HG02759 (cell line): ENCODE measurements at regions not wholly inside any gene's neighbourhood (a gene's known extent, or its start where the extent isn't known, plus 50 kb on each side); places are given as distances from the start of the nearest gene placed in this dataset.
A peak's percentile ranks its signal among the peaks of the same experiment; 100 is the strongest.
"Not testable (repeated sequence)": the region's sequence is repeated elsewhere in the genome, so short reads cannot be mapped to it uniquely, and the experiment has no call there.

Source experiments
- ATAC-seq: cut with Tn5 transposase; IDR thresholded peaks from one replicate; pipeline ENCODE4 v1.9.1; 2021; ENCODE audit warnings: mild to moderate bottlenecking, moderate library complexity; ENCODE audit not compliant: unreplicated experiment

- not testable (repeated sequence) for ATAC-seq
Observed at GRCh38 chr2:166744117-166744516, 144.2 kb upstream of the XIRP2 start.

GRCh38 chr2:166743482-166743881 is 144.8 kb upstream of the XIRP2 start:
- ATAC-seq = not testable (repeated sequence)

GRCh38 chr2:166727095-166727494 is 161.2 kb upstream of the XIRP2 start:
- peak; percentile 99 for ATAC-seq

- peak; percentile 12 for ATAC-seq
Observed at GRCh38 chr2:166725927-166726924, 162.1 kb upstream of the XIRP2 start.

GRCh38 chr2:166716968-166717367 is 171.3 kb upstream of the XIRP2 start:
- ATAC-seq = no peak

- ATAC-seq = no peak
Observed at GRCh38 chr2:166700079-166700478, 188.2 kb upstream of the XIRP2 start.

GRCh38 chr2:166695154-166695553 is 193.1 kb upstream of the XIRP2 start:
- no peak for ATAC-seq

- ATAC-seq = not testable (repeated sequence)
Observed at GRCh38 chr2:166686057-166686456, 192.0 kb upstream of the SCN7A start.

GRCh38 chr2:166677996-166678395 is 183.9 kb upstream of the SCN7A start:
- ATAC-seq = no peak

- ATAC-seq = no peak
Observed at GRCh38 chr2:166676716-166677115, 182.7 kb upstream of the SCN7A start.

GRCh38 chr2:166675553-166675952 is 181.5 kb upstream of the SCN7A start:
- no peak for ATAC-seq

GRCh38 chr2:166673986-166674385 is 179.9 kb upstream of the SCN7A start:
- ATAC-seq = no peak

- no peak for ATAC-seq
Observed at GRCh38 chr2:166671801-166672200, 177.8 kb upstream of the SCN7A start.

GRCh38 chr2:166671235-166671634 is 177.2 kb upstream of the SCN7A start:
- no peak for ATAC-seq

GRCh38 chr2:166665991-166666940 is 172.2 kb upstream of the SCN7A start:
- ATAC-seq = no peak

- ATAC-seq = no peak
Observed at GRCh38 chr2:166661824-166662223, 167.8 kb upstream of the SCN7A start.

GRCh38 chr2:166661391-166661790 is 167.3 kb upstream of the SCN7A start:
- no peak for ATAC-seq

GRCh38 chr2:166658901-166659300 is 164.9 kb upstream of the SCN7A start:
- ATAC-seq = no peak

- no peak for ATAC-seq
Observed at GRCh38 chr2:166653185-166653813, 159.2 kb upstream of the SCN7A start.

GRCh38 chr2:166651991-166652390 is 157.9 kb upstream of the SCN7A start:
- no peak for ATAC-seq
